Cardiac muscle cell (in vitro differentiated cells and primary cell): ENCODE measurements at regions not wholly inside any gene's neighbourhood (a gene's known extent, or its start where the extent isn't known, plus 50 kb on each side); places are given as distances from the start of the nearest gene placed in this dataset.
"Not testable (repeated sequence)": the region's sequence is repeated elsewhere in the genome, so short reads cannot be mapped to it uniquely, and the experiment has no call there.

Source experiments
- DNase-seq, 2 donors: peaks; one replicate each; pipeline versions ENCODE4 v3.0.0 to v3.0.0-alpha.2; 2010 to 2017; ENCODE audit warnings: low read depth in 1 of 2, low spot score in 1 of 2
- H3K27ac ChIP-seq: fragments of 200-600 bp; sonication (generic); 2 replicates; pipeline ENCODE4 v1.5.1; 2016
- H3K27me3 ChIP-seq: fragments of 200-600 bp; sonication (generic); 2 replicates; pipeline ENCODE4 v1.6.0; 2016; ENCODE audit warnings: control low read depth
- H3K36me3 ChIP-seq: fragments of 200-600 bp; sonication (generic); 2 replicates; pipeline ENCODE4 v1.5.1; 2016; ENCODE audit warnings: control low read depth
- H3K4me1 ChIP-seq: fragments of 200-600 bp; sonication (generic); 2 replicates; pipeline ENCODE4 v1.8.1; 2017; ENCODE audit warnings: low read depth, mild to moderate bottlenecking, mixed run types
- H3K4me3 ChIP-seq: fragments of 200-600 bp; sonication (generic); 2 replicates; pipeline ENCODE4 v1.5.1; 2016; ENCODE audit warnings: mild to moderate bottlenecking
- H3K9me3 ChIP-seq: fragments of 200-600 bp; sonication (generic); 2 replicates; pipeline ENCODE4 v1.5.1; 2017; ENCODE audit warnings: low read depth, mild to moderate bottlenecking, control low read depth
- CTCF ChIP-seq: IDR thresholded peaks from 2 replicates; pipeline ENCODE4 v1.5.1; 2012; ENCODE audit warnings: low read depth, mild to moderate bottlenecking, low read length

- TF ChIP-seq CTCF: no peak
- no peaks in the 10 kb centered on the region for H3K9me3 ChIP-seq
- H3K36me3 ChIP-seq: no peaks in the 10 kb centered on the region
- no peak for DNase-seq
- H3K4me3 ChIP-seq: no peak overlapping the region
- no peaks in the 10 kb centered on the region for H3K27me3 ChIP-seq
- no peak overlapping the region for H3K27ac ChIP-seq
- H3K4me1 ChIP-seq: no peaks in the 10 kb centered on the region
Observed at GRCh38 chr6:141753180-141753579, 379.5 kb upstream of the GJE1 start.

GRCh38 chr6:141752677-141753076, 380.0 kb upstream of the GJE1 start:
- no peak for TF ChIP-seq CTCF

GRCh38 chr6:141746324-141746723, 386.4 kb upstream of the GJE1 start:
- not testable (repeated sequence) for H3K4me1 ChIP-seq, H3K4me3 ChIP-seq, H3K36me3 ChIP-seq, H3K27me3 ChIP-seq, H3K9me3 ChIP-seq, H3K27ac ChIP-seq, DNase-seq

More at GRCh38 chr6:141752677-141753076, 380.0 kb upstream of the GJE1 start:
- H3K4me3 ChIP-seq: no peak overlapping the region
- no peaks in the 10 kb centered on the region for H3K4me1 ChIP-seq
- H3K9me3 ChIP-seq: no peaks in the 10 kb centered on the region
- no peak overlapping the region for H3K27ac ChIP-seq
- no peaks in the 10 kb centered on the region for H3K36me3 ChIP-seq
- DNase-seq: peak in 1 of 2 donors; percentile 3
- H3K27me3 ChIP-seq: no peaks in the 10 kb centered on the region

- peak in 1 of 2 donors; percentile 40 for DNase-seq
- Histone ChIP-seq H3K36me3 (no peaks in the 10 kb centered on the region), H3K27me3 (no peaks in the 10 kb centered on the region), H3K4me3 (no peak overlapping the region), H3K4me1 (no peaks in the 10 kb centered on the region), H3K9me3 (no peaks in the 10 kb centered on the region), H3K27ac (no peak overlapping the region)
- no peak for TF ChIP-seq CTCF
Observed at GRCh38 chr6:141744971-141745370, 387.8 kb upstream of the GJE1 start.

- Histone ChIP-seq H3K27ac (no peak overlapping the region), H3K36me3 (no peaks in the 10 kb centered on the region)
Observed at GRCh38 chr6:141744194-141744925, 388.4 kb upstream of the GJE1 start.

More at GRCh38 chr6:141744194-141744925, 388.4 kb upstream of the GJE1 start:
- Histone ChIP-seq H3K9me3 (no peaks in the 10 kb centered on the region), H3K4me3 (no peak overlapping the region), H3K4me1 (no peaks in the 10 kb centered on the region), H3K27me3 (no peaks in the 10 kb centered on the region)
- no peak for DNase-seq
- TF ChIP-seq CTCF: no peak
